GM18505 (cell line): ENCODE measurements at regions not wholly inside any gene's neighbourhood (a gene's known extent, or its start where the extent isn't known, plus 50 kb on each side); places are given as distances from the start of the nearest gene placed in this dataset.
"Not testable (repeated sequence)": the region's sequence is repeated elsewhere in the genome, so short reads cannot be mapped to it uniquely, and the experiment has no call there.

Source experiments
- ATAC-seq: cut with Tn5 transposase; IDR thresholded peaks from one replicate; pipeline ENCODE4 v1.9.1; 2021; ENCODE audit not compliant: unreplicated experiment
- POLR2A ChIP-seq: IDR thresholded peaks from 4 replicates; pipeline ENCODE4 v1.6.1; 2011; ENCODE audit warnings: borderline replicate concordance; ENCODE audit not compliant: insufficient read depth, insufficient read length; ENCODE audit errors: extremely low read depth

DNA sequence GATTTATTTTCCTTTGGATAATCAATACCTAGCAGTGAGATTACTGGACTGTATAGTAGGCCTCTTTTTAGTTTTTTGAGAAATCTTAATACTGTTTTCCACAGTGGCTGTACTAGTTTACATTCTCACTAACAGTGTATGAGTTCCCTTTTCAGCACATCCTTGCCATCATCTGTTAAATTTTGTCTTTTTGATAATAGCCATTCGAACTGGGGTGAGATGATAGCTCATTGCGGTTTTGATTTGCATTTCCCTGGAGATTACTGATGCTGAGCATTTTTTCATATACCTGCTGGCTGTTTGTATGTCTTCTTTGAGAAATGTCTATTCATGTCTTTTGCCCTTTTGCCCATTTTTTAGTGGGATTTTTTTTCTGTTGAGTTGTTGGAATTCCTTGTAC, 210.8 kb downstream of the CGGBP1 start:
- TF ChIP-seq POLR2A: no peak
- ATAC-seq: no peak

DNA sequence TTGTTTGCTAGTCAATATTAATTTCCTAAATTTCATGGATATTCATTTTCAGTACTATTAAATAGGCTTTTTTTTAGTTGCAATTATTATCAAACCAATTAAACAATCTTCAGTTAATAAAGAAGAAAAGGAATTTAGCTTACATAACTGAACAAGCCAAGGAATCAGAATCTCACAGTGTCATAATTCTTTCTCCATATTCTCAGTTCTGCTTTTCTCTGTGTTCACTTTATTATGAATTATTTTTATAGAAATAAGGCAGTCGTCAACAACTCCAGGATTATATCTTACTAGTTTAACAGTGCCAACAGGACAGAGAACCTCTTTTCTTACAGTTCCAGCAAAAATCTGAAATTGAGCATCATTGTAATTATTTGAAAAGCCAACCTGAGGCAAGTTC, 221.7 kb downstream of the CGGBP1 start:
- TF ChIP-seq POLR2A: no peak
- no peak for ATAC-seq

- no peak for TF ChIP-seq POLR2A
- no peak for ATAC-seq
These were observed 222.8 kb downstream of the CGGBP1 start for GRCh38 chr3:87836026-87836425.

- TF ChIP-seq POLR2A: no peak
- ATAC-seq: no peak
These were observed 223.6 kb downstream of the CGGBP1 start for GRCh38 chr3:87835236-87835635.

- ATAC-seq: no peak
- no peak for TF ChIP-seq POLR2A
These were observed 224.5 kb downstream of the CGGBP1 start for GRCh38 chr3:87834327-87834726.

- no peak for ATAC-seq
These were observed 225.8 kb downstream of the CGGBP1 start for GRCh38 chr3:87833039-87833377.

GRCh38 chr3:87828046-87828445, 230.8 kb downstream of the CGGBP1 start:
- ATAC-seq: no peak
- TF ChIP-seq POLR2A: no peak

More at GRCh38 chr3:87833039-87833377, 225.8 kb downstream of the CGGBP1 start:
- TF ChIP-seq POLR2A: no peak

DNA sequence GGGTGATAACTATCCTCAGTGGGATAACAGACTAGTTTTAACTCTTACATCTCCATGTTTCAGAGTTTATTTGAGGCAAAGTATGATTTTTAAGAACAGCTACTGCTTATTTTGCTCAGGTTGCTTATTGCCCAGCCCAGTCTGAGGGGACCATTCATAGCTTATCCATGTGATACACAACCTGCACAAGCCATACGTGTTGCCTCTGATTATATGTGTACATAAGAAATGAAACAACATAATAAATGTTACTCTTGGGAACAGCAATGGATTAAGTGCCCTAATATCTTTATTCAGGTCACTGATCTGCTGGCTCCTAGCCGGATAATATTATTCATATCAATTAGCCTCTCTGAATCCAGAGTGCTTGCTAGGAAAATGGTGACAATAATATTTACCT, 236.2 kb downstream of the CGGBP1 start:
- no peak for TF ChIP-seq POLR2A
- no peak for ATAC-seq

DNA sequence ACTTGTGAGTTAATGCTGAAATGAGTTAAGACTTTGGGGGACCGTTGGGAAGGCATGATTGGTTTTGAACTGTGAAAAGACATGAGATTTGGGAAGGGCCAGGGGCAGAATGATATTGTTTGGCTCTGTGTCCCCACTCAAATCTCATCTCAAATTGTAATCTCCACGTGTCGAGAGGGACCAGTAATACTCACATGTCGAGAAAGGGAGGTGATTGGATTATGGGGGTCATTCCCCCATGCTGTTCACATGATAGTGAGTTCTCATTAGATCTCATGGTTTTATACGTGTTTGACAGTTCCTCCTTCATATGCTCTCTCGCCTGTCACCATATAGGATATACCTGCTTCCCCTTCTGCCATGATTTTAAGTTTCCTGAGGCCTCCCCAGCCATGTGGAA, 245.3 kb downstream of the CGGBP1 start:
- ATAC-seq: not testable (repeated sequence)

- TF ChIP-seq POLR2A: no peak
- ATAC-seq: no peak
These were observed 246.9 kb downstream of the CGGBP1 start for GRCh38 chr3:87811953-87812352.

- no peak for ATAC-seq
- no peak for TF ChIP-seq POLR2A
These were observed 248.3 kb downstream of the CGGBP1 start for GRCh38 chr3:87810452-87811016.

- ATAC-seq: no peak
- no peak for TF ChIP-seq POLR2A
These were observed 253.1 kb downstream of the CGGBP1 start for GRCh38 chr3:87805670-87806069.

GRCh38 chr3:87801409-87801808, 257.4 kb downstream of the CGGBP1 start:
- ATAC-seq: no peak

DNA sequence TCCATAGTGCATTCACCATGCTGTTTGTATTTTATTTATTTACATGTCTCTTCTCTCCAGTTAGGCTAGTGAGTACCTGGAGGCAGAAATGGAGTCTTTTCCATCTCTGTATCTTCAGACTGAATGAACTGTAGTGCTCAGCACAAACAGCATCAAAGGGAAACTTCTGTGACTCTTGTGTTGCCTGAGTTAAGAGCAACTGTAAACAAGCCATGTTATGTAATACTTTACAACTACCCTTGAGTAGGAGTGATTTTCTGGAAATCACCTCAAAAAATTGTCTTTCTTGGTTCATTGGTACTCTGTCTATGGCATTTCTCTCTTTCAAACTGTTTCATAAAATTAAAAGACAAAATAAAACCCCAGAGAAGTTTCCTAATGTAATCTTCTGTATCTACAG, 258.3 kb downstream of the CGGBP1 start:
- ATAC-seq: no peak
- no peak for TF ChIP-seq POLR2A

More at GRCh38 chr3:87801409-87801808, 257.4 kb downstream of the CGGBP1 start:
- TF ChIP-seq POLR2A: no peak

DNA sequence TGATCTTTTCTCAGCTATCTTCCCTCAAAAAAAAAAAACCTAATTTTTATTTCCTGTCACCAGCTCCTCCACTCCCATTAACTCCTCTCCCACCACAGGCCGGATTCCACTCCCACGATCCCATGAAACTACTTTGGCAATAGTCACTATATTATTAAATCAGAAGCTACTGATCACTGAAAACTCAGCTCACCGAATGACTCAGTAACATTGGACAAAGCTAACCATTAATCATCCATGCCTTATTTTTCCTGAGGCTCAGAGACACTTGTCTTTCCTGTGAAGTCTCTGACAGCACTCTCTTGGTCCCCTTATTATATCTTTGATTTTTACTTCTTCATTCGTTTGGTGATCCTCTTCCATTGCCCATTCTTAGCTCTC, 260.2 kb downstream of the CGGBP1 start:
- no peak for ATAC-seq
- no peak for TF ChIP-seq POLR2A
